ENCODE measurements at regions not wholly inside any gene's neighbourhood (a gene's known extent, or its start where the extent isn't known, plus 50 kb on each side); places are given as distances from the start of the nearest gene placed in this dataset.

- H3K27me3 ChIP-seq = no peaks in the 10 kb centered on the region
- no peak overlapping the region for H3K4me3 ChIP-seq
- no peaks in the 10 kb centered on the region for H3K9me3 ChIP-seq
- DNase-seq (no peak), ATAC-seq (peak in 1 of 4 donors; percentile 16)
- no peak for TF ChIP-seq POLR2A (IDR thresholded peaks at IDR 0.05)
- TF ChIP-seq, protein P1, sequence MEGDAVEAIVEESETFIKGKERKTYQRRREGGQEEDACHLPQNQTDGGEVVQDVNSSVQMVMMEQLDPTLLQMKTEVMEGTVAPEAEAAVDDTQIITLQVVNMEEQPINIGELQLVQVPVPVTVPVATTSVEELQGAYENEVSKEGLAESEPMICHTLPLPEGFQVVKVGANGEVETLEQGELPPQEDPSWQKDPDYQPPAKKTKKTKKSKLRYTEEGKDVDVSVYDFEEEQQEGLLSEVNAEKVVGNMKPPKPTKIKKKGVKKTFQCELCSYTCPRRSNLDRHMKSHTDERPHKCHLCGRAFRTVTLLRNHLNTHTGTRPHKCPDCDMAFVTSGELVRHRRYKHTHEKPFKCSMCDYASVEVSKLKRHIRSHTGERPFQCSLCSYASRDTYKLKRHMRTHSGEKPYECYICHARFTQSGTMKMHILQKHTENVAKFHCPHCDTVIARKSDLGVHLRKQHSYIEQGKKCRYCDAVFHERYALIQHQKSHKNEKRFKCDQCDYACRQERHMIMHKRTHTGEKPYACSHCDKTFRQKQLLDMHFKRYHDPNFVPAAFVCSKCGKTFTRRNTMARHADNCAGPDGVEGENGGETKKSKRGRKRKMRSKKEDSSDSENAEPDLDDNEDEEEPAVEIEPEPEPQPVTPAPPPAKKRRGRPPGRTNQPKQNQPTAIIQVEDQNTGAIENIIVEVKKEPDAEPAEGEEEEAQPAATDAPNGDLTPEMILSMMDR (IDR thresholded peaks at IDR 0.05) = no peak
- H3K36me3 ChIP-seq = no peaks in the 10 kb centered on the region
- intact Hi-C loops (cut with DNase I) = no loop called here
- H3K4me1 ChIP-seq = peaks cover 0 to 7% (median 0%) of the 10 kb centered on the region in 4 donors
- WGBS (ENCODE audit: insufficient coverage, low coverage, low lambda C conversion rate, missing lambda C conversion rate) = 14% methylated on average over 3 of the region's 3 CpGs
- H3K27ac ChIP-seq = no peak overlapping the region
Measured at GRCh38 chr2:226154610-226155009, 645.0 kb downstream of the IRS1 start.

GRCh38 chr2:226153553-226153952, 646.1 kb downstream of the IRS1 start:
- no peak for ATAC-seq
- Histone ChIP-seq H3K4me1 (no peaks in the 10 kb centered on the region), H3K9me3 (no peaks in the 10 kb centered on the region), H3K27me3 (no peaks in the 10 kb centered on the region), H3K4me3 (no peak overlapping the region), H3K27ac (no peak overlapping the region), H3K36me3 (no peaks in the 10 kb centered on the region)
- DNase-seq = no peak
- intact Hi-C loops (cut with DNase I) = no loop called here
- TF ChIP-seq POLR2A (IDR thresholded peaks at IDR 0.05) = no peak
- TF ChIP-seq, protein P1 (IDR thresholded peaks at IDR 0.05) = no peak
- WGBS (ENCODE audit: insufficient coverage, low coverage, low lambda C conversion rate, missing lambda C conversion rate) = 85% methylated on average over 3 of the region's 3 CpGs

- Histone ChIP-seq H3K4me1 (no peaks in the 10 kb centered on the region), H3K36me3 (no peaks in the 10 kb centered on the region), H3K27me3 (no peaks in the 10 kb centered on the region), H3K27ac (no peak overlapping the region), H3K4me3 (no peak overlapping the region), H3K9me3 (no peaks in the 10 kb centered on the region)
- no peak for TF ChIP-seq POLR2A (IDR thresholded peaks at IDR 0.05)
- TF ChIP-seq, protein P1 (IDR thresholded peaks at IDR 0.05) = no peak
- DNase-seq (no peak), ATAC-seq (no peak)
- WGBS (ENCODE audit: insufficient coverage, low coverage, low lambda C conversion rate, missing lambda C conversion rate) = 13% methylated on average over 1 of the region's 1 CpG
- intact Hi-C loops (cut with DNase I) = no loop called here
Measured at GRCh38 chr2:226151157-226151556, 648.5 kb downstream of the IRS1 start.

DNA sequence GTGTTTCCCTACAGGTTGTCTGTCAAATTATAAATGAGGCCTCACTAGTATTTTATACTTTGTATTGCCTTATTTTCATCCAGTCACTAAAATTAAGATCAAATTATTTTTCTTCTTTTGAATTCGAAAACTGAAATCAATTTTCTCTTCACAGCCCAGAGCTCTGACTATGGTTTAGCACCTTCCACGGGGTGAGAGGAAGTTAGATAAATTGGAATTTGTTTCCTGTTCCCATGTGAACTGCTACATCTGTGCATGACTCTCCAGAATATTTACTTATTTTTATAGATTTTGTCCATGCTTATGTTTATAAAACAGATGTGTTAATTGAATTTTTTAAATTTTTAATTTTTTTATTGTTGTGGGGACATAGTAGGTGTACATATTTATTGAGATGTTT, 656.5 kb downstream of the IRS1 start:
- intact Hi-C loops (cut with DNase I) = no loop called here
- WGBS (ENCODE audit: insufficient coverage, low coverage, low lambda C conversion rate, missing lambda C conversion rate) = 22% methylated on average over 2 of the region's 2 CpGs
- DNase-seq (no peak), ATAC-seq (no peak)
- Histone ChIP-seq H3K9me3 (no peaks in the 10 kb centered on the region), H3K27me3 (no peaks in the 10 kb centered on the region), H3K27ac (no peak overlapping the region), H3K36me3 (no peaks in the 10 kb centered on the region), H3K4me3 (no peak overlapping the region), H3K4me1 (no peaks in the 10 kb centered on the region)
- TF ChIP-seq, protein P1 (IDR thresholded peaks at IDR 0.05) = no peak
- TF ChIP-seq POLR2A (IDR thresholded peaks at IDR 0.05) = no peak

DNA sequence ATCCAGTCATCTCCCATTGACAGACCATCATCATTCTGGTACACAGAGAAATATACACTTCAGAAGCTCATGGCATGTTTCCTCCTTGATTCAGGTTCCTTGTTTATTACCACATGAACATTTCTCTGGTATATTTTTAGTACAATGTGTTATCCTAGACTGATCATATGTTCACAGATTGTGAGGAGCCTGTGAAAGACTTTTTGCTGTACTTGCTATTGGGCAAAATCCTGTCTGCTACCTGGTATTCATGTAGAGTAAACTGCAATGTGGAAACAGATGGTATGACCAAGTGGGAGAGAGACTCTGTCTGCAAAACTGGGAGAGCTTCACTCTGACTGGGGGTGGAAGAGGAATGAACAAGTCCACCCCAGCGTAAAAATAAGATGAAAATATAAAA, 657.2 kb downstream of the IRS1 start:
- Histone ChIP-seq H3K36me3 (no peaks in the 10 kb centered on the region), H3K27me3 (no peaks in the 10 kb centered on the region), H3K4me3 (no peak overlapping the region), H3K4me1 (no peaks in the 10 kb centered on the region), H3K9me3 (no peaks in the 10 kb centered on the region), H3K27ac (no peak overlapping the region)
- intact Hi-C loops (cut with DNase I) = no loop called here
- DNase-seq (no peak), ATAC-seq (no peak)
- 100% methylated on average over 1 of the region's 1 CpG for WGBS (ENCODE audit: insufficient coverage, low coverage, low lambda C conversion rate, missing lambda C conversion rate)
- TF ChIP-seq, protein P1 (IDR thresholded peaks at IDR 0.05) = no peak
- TF ChIP-seq POLR2A (IDR thresholded peaks at IDR 0.05) = no peak
